NCI-H510A treated with DMSO at 0.1 percent for 48 hours (cell line): ENCODE measurements at regions not wholly inside any gene's neighbourhood (a gene's known extent, or its start where the extent isn't known, plus 50 kb on each side); places are given as distances from the start of the nearest gene placed in this dataset.
"Not testable (repeated sequence)": the region's sequence is repeated elsewhere in the genome, so short reads cannot be mapped to it uniquely, and the experiment has no call there.

ENCODE experiments used
- DNase-seq: peaks from one replicate; lab custom pipeline; 2025; lab: John Stamatoyannopoulos, UW

DNA sequence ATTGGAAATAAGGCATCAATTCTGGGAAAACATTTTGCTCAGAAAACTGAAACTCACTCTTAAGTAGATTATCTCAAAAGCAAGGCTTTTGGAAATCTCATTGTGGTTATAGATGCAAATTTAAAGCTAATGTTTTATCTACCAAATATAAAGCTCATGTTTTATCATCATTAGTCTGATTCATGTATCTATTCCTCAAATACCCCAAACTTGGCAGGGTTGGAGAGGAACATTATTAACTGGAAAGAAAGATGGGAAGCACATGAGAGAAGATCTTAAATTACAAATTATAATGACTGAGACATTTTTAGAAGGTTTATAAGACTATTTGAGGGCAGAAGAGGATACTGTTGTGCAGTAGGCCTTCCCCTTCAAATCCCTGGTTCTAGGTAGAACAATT, 137.3 kb upstream of the TGFBR2 start:
- no peak for DNase-seq

DNA sequence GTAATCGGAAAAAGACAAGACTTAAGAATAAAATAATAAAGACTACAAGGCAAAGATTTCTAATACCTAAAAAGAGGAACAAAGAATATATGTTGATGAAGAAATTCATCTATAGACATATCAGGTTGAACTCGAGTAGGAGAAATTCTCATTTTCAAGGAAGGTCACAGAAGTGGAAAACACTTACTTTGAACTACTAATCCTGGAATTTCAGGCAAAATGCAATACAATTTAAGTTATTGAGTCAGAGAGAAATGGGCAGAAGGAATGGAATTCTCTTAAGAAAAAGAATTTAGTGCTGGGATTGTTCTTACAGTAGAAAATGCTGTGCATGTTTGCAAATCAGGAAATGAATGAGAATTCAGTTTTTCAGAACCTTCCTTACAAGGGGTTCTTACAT, 135.9 kb upstream of the TGFBR2 start:
- DNase-seq, result no peak

DNA sequence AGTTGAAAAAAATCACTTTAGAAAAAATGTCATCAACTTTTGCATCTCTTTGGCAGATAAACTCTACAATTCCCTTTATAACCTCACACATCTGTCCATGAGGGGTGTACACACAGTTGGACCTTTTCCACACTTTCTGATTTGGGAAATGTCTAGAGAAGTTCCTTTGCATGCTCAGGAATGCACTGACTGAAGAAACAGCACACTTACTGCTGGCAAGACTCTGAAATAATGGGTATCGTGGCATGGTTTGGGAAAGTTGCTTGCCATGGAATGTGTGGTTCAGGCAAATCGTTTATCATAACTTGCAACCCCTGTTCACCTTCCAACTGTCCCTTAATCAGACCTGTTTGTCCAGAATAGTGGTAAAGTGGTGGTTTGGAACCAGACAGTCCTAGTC, 135.3 kb upstream of the TGFBR2 start:
- no peak for DNase-seq

DNA sequence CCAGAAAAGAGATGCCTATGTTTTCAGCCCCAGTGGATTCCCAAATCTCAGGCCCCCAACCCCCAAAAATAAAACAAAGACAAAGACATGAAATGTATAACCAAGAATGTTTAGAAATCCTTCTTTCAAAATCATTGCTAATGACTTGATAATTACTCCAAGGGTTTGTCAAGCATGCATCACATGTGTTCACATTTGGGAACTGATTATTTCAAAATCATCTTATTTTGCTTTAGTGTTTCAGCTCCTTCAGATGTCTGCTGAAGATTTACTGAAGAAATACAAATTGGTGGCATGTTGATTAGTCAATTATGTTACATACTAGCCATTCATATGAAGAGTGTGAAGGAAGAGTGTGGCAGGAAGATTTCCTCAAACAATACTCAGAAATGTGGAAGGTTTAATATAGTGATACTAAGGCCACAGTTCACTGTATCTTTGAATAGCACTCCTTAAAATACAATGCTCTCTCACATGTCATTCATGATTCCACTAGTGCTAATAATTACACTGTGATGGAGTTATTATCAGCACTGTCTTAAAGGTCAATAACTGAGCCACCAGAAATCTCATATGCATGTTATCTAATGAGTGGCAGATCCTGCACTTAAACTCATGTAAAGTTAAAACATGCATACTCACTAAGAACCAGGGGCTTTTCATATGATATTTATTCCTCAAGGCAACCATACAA, 134.5 kb upstream of the TGFBR2 start:
- DNase-seq, result no peak

DNA sequence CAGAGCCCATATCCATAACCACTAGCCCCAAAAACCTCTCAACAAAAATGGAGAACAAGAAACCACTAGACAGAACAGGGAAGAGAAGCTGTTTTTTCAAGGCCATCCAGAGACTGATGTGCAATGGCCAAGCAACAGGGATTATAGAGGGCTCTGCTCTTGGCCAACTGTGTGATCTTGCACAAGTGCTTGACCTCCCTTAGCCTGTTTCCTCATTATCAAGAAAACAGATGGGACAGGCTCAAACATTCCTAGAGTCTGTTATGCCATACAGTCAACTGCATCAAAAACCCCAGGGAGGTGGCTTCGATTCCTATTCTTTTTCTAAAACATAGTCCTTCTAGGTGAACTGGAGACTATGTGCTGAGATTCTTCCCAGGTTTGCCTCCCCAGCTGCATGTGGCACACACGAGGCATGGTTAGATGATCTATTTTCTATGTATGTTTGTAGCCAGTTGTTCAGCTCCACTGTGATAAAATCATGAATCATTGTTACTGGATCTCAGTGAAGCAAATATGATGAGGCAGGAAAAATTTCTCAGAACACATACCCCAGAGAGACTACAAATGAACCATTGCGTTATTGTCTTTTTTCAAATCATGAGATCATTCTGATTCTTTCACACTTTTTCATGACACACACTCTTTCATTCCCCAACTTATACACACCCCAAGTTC, 132.9 kb upstream of the TGFBR2 start:
- DNase-seq, result no peak

DNA sequence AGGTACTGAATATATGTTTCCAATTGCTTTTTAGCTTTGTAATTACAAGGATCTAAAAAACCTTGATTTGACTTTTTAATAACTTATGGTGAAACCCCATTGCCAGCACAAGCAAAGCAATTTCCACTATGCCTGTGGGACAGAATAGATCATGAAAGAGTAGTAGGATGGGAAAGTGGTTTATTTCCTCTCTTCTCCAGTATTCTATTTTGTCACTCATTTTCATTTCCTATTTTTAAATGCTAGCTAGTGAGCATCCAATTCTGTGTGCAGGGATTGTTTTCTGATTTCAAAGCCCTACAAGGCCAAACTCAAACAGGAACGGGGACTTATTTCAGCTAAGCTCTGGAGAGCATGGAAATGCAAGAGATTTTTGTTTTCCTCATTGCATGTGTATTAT, 132.0 kb upstream of the TGFBR2 start:
- no peak for DNase-seq

DNA sequence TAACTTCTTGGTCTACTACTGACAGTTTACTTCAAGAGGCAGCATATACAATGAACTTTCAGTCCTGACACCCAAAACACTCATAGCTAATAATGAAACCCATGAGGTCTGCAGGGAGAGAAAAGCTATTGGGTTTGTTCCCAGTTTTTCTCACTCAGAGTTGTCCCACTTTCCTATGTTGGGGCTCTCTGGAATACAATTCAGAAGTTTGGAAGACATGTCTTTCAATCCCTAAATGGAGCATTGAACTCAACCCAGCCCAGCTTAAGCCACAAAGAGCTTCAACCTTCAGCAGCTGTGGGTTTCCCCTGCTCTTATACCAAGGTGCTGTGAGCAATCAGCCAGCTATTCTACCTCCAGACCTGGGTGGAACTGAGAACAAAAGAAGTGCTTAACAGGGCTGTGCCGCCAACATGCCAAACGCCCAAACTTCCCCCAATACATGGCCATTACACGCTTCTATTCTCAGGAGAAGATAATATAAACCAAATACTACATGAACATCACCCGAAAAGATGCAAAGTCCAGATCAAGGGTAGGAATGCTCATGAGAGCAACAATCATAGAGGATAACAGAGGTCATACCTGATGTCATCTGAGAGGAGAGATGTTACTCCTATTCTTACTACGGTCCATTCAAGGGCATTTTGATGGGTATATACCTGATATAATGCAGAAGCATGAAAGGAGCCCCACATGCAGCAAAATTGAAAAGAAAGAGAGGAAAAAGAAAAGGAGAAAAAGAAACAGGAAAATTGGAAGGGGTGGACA, 131.2 kb upstream of the TGFBR2 start:
- DNase-seq, result no peak

DNA sequence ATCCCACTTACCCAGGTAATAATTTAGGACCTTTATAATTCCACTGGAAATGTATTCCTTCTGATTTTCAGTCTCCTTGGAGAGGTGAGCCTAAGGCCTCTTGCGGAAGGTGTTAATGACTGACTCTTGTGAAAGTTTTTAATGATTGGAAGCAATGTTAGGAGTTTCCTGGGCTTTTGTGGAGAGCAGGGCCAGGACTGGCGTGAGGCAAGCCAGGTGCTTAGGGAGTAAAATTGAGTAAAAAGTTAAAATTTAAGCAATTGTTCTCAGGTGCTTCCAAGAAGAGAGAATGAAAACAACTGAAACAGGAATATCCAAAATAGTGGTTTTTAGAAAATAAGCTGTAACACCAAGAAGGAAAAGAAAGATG, 130.6 kb upstream of the TGFBR2 start:
- no peak for DNase-seq

DNA sequence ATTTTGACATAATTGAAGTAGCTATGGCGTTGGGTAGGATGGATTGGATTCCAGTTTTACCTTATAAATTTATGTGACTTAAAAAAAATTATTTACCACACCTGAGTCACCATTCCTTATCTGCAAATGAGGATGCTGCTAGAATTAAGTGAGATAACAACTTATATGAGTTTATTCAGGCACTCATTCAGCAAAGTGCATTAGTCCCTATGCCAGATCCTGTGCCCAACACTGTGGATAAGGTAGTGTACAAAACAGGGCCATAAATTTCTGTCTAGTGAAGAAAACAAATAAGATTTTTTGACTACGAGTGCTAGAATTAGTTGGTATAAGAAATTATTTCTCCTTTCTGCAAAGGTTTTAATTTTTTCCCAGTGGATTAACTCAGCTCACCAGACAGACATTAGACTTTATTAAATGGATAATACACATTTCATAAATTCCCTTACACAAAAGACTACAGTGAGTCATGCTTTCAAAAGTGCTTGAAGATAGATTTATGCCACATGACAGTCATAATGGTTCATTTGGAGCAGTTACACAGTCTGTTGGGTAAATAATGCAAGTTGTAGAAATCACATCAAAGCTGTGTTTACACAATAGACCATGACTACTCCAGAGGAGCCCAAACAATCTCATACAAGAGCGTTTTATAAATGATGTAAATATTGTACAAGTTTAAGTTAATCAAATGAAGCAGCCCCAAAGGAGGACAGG, 129.9 kb upstream of the TGFBR2 start:
- DNase-seq, result no peak

DNA sequence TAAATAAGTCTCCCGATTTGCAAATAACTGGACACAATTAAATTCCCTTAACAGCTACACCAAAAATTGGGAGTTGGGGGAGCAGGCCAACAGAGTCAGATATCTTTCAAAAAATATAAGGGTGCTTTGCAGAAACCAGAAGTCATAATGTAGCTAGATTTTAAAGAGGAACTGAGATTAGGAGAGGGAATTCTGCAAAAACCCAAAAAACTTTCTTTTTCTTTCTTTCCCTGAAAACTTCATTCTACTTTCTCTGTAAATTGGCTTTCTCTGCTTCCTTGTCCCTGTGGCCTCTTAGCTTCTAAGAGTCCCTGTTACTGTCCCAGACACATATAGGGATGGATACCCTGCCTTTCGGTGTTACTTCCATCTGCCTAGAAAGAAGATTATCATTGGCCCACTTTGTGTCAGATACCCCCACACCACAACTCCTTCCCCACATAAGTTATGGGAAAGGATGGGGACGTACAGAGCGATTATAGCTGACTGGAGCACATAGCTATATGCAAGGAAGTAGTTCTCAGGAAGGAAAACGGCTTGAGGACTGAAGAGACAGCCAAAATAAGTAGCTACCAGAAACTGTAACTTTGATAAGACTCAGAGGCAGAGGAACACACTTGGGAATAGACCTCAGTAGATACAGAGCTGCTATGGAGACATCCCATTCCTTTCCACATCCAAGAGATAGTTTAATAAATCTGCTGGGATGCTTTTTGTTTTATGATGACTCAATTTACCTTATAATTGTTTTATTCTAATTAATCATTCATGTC, 129.1 kb upstream of the TGFBR2 start:
- DNase-seq, result no peak

DNA sequence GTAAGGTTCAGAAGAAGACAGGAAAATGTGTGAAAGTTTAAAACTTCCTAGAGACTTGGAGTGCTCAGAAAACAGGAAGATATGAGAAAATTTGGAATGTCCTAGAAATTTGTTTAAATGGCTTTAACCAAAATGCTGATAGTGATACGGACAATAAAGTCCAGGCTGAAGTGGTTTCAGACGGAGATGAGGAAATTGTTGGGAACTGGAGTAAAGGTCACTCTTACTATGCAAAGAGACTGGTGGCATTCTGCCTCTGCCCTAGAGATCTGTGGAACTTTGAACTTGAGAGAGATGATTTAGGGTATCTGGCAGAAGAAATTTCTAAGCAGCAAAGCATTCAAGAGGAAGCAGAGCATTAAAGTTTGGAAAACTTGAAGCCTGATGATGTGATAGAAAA, 126.7 kb upstream of the TGFBR2 start:
- not testable (repeated sequence) for DNase-seq

DNA sequence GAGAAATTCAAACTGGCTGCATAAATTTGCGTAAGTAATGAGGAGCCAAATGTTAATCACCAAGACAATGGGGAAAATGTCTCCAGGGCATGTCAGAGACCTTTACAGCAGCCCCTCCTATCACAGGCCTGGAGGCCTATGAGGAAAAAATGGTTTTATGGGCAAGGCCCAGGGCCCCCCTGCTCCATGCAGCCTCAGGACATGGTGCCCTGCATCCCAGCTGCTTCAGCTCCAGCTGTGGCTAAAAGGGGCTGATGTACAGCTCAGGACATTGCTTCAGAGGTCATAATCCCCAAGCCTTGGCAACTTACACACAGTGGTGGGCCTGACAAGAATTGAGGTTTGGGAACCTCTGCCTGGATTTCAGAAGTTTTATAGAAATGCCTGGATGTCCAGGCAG, 126.2 kb upstream of the TGFBR2 start:
- not testable (repeated sequence) for DNase-seq

DNA sequence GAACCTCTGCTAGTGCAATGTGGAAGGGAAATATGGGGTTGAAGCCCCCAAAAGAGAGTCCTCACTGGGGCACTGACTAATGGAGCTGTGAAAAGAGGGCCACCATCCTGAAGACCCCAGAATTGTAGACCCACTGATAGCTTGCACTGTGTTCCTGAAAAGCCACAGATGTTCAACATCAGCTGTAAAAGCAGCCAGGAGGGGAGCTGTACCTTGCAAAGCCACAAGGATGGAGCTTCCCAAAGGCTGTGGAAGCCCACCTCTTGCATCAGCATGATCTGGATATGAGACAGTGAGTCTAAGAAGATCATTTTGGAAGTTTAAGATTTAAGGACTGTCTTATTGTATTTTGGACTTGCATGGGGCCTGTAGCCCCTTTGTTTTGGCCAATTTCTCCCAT, 125.8 kb upstream of the TGFBR2 start:
- DNase-seq, result no peak

DNA sequence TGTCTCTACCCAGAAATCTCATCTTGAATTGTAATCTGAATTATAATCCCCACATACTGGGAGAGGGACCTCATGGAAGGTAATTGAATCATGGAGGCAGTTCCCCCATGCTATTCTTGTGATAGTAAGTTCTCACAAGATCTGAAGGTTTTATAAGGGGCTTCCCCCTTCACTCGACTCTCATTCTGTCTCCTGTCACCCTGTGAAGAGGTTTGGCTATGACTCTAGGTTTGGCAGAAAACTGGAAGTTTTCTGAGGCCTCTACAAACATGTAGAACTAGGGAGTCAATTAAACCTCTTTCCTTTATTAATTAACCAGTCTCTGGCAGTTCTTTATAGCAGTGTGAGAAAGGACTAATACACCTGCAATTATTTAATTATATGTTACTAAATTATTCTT, 125.2 kb upstream of the TGFBR2 start:
- DNase-seq, result no peak

DNA sequence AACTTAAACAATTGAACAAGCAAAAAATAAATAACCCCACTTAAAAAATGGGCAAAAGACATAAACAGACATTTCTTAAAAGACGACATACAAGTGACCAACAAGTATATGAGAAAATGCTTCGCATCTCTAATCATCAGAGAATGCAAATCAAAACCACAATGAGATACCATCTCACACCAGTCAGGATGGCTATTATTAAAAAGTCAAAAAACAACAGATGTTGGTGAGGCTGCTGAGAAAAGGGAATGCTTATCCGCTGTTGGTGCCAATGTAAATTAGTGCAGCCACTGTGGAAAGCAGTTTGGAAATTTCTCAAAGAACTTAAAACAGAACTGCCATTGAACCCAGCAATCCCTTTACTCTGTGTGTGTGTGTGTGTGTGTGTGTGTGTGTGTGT, 122.2 kb upstream of the TGFBR2 start:
- DNase-seq, result not testable (repeated sequence)

DNA sequence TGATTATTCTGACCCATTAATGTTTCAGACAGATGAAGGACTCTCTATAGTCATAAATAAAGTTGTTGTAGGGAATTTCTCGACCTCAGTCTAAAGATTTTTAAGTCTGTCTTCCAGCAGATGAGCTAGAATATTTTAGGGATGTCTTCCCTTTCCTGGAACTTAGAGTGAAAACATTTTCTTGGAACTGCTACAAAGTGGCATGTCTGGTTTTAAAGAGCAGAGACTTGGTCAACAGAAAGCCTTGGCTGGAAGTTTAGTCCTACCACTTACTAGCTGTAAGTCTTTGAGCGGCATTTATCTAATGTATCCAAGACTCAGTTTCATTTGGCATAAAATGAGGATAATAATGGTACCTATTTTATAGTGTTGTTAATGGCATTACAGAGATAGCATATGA, 120.0 kb upstream of the TGFBR2 start:
- no peak for DNase-seq

DNA sequence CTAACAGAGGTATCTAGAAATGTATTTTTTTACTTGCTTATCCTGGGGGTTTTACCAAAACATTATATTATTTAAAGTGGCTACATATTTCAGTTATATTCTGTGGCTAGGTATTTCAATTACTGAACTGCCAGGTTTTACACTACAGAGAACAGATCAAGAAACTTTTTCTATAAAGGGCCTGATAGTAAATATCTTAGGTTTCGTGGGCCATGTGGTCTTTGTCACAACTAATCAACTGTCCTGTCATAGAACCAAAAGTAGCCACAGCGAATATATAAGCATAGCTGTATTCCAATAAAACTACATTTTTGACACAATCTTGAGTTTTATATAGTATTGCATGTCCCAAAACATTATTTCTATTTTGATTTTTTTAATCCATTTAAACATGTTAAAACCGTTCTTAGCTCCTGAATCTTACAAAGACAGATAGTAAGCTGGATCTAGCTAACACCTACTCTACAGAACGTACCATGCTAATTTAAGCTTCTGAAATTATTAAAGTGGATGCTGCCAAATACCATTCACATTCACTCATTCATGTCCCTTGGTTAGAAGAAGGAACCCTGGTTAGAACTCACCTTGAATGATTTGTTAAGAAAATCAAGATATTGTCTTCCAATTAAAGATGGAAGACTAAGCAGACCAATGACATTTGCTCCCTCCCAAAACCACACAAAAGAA, 118.2 kb upstream of the TGFBR2 start:
- DNase-seq, result no peak

DNA sequence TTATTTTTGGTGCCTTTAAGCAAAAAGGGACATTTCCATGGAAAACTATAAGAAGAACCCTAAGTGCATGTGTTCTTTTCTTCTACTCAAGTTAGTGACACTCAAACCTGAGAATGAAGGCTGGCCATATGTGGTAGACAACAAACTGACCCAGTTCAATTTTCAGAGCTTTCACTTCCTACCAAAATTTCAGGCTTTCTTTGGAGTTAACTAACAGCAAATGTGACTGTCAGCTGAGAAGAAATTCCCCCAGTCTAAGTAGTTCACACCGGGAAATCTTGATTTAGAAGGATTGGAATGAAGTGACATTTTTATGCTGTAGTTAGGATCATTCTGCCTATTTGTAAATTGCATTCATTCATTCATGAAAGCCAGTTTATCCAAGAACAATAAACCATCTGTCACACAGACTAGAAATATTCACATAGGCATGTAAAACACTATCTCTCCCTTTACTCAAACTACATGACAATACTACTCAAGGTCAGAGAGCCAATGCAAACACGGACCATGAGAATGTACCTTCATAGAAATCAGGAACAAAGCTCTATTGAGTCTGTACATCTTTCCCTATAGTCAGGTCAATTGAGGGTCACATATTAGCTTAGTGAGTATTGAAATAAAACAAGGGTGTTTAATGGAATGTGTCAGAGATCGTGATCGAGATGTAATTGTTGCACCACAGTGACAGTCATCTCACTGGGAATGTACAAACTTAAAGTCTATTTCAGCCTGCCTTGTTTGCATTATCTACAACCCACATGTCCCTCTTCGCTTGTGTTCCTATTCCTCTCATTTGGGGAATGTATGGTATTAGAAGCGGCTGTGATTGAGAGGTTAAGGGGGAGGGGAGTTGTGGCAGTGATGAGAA, 113.8 kb upstream of the TGFBR2 start:
- no peak for DNase-seq

DNA sequence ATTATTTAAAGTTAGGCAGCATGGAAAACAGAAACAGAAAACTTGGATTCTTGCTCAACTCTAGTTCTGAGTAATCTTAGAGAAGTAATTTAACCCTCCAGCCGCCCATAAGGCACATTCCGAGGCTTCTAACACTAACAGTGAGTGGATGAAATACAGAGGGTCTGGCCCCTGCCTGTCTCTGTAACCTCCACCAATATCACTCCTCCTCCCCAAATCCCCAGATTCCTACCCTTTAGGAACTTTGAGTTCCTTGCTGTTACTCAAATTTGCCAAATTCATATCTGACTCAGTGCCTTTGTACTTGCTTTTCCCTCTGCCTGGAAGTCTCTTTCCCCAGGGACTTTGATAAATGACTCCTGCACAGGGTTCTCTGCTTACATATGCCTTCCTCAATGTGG, 112.5 kb upstream of the TGFBR2 start:
- no peak for DNase-seq
